Cardiac fibroblast (primary cell): ENCODE measurements at regions not wholly inside any gene's neighbourhood (a gene's known extent, or its start where the extent isn't known, plus 50 kb on each side); places are given as distances from the start of the nearest gene placed in this dataset.
A peak's percentile ranks its signal among the peaks of the same experiment; 100 is the strongest.
"Not testable (repeated sequence)": the region's sequence is repeated elsewhere in the genome, so short reads cannot be mapped to it uniquely, and the experiment has no call there.

ENCODE experiments used
- DNase-seq, 2 donors: peaks; one replicate each; pipeline versions ENCODE4 v3.0.0 to v3.0.0-alpha.2; 2010; ENCODE audit warnings: low read depth in 2 of 2
- H3K4me3 ChIP-seq, 2 donors: replicated peaks in 1 of 2; 1 replicate in 1 of 2; 2 replicates in 1 of 2; pipeline ENCODE4 v1.5.1; 2011; ENCODE audit warnings: low read depth in 2 of 2, low read length in 2 of 2, mild to moderate bottlenecking in 2 of 2, moderate library complexity in 1 of 2
- CTCF ChIP-seq: IDR thresholded peaks from one replicate; pipeline ENCODE4 v1.5.1; 2011; ENCODE audit warnings: low read depth, mild to moderate bottlenecking, low read length, inconsistent platforms

- TF ChIP-seq CTCF = no peak
- no peak overlapping the region for H3K4me3 ChIP-seq
- DNase-seq = no peak
Measured at GRCh38 chr3:67947808-67948508, 293.5 kb upstream of the SUCLG2 start.

DNA sequence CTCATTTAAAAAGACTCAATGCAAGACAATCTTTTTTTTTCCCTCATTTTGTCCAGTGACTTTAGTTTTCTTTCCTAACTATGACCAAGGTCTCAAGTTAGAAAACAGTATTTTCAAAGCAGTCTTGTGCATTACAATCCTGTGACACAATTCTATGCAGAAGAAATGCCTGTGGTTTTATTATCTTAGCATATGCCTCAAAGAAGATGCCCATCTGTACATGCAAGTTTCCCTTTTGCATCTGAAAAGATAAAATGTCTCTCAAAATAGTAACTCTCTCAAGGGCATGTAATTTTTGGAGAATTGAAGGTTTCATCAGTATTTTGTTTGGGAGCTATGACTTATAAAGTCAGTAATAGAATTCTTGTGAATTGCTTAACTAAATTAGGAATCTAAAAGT is 292.0 kb upstream of the SUCLG2 start:
- H3K4me3 ChIP-seq = no peak overlapping the region
- peak in 1 of 2 donors; percentile 12 for DNase-seq
- TF ChIP-seq CTCF = no peak

DNA sequence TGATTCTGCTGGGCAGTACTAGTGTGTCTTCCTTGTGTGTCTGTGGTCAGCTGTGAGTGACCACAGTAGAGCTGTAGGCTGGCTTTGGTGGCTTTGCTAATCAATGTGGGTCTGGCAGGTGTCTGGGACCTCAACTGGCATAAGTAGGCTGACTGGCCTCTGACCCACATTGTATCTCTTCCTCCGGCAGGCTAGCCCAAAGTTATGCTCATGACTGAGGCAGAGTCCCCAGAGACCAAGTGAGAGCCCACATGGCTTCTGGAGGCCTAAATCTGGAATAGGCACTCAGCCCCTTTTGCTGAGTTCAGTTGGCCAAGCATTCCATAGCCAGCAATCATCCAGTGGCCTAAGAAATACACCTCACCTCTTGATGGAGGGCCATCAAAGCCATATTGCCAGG is 289.1 kb upstream of the SUCLG2 start:
- no peak for TF ChIP-seq CTCF
- no peak overlapping the region for H3K4me3 ChIP-seq
- DNase-seq = no peak

GRCh38 chr3:67941433-67942030 is 287.1 kb upstream of the SUCLG2 start:
- no peak for TF ChIP-seq CTCF
- DNase-seq = no peak
- H3K4me3 ChIP-seq = no peak overlapping the region

- TF ChIP-seq CTCF = no peak
- DNase-seq = peak in 1 of 2 donors; percentile 4
- no peak overlapping the region for H3K4me3 ChIP-seq
Measured at GRCh38 chr3:67940210-67940952, 286.0 kb upstream of the SUCLG2 start.

GRCh38 chr3:67937498-67938118 is 283.2 kb upstream of the SUCLG2 start:
- no peak for DNase-seq
- H3K4me3 ChIP-seq = no peak overlapping the region

GRCh38 chr3:67930394-67930793 is 276.0 kb upstream of the SUCLG2 start:
- DNase-seq, H3K4me3 ChIP-seq: not testable (repeated sequence)

More at GRCh38 chr3:67937498-67938118, 283.2 kb upstream of the SUCLG2 start:
- no peak for TF ChIP-seq CTCF
